ENCODE measurements at regions not wholly inside any gene's neighbourhood (a gene's known extent, or its start where the extent isn't known, plus 50 kb on each side); places are given as distances from the start of the nearest gene placed in this dataset.
A peak's percentile ranks its signal among the peaks of the same experiment; 100 is the strongest.
"Not testable (repeated sequence)": the region's sequence is repeated elsewhere in the genome, so short reads cannot be mapped to it uniquely, and the experiment has no call there.

GRCh38 chr1:157411064-157411463 is 141.3 kb downstream of the FCRL5 start:
- no peak for ATAC-seq
- intact Hi-C loops (cut with DNase I) = no loop called here

GRCh38 chr1:157410457-157410856 is 141.9 kb downstream of the FCRL5 start:
- no peak for DNase-seq
- intact Hi-C loops (cut with DNase I) = no loop called here
- ATAC-seq = no peak

More at GRCh38 chr1:157411064-157411463, 141.3 kb downstream of the FCRL5 start:
- DNase-seq = no peak

GRCh38 chr1:157409927-157410326 is 142.4 kb downstream of the FCRL5 start:
- DNase-seq (no peak), ATAC-seq (no peak)
- intact Hi-C loops (cut with DNase I) = no loop called here

GRCh38 chr1:157407917-157408525 is 144.3 kb downstream of the FCRL5 start:
- intact Hi-C loops (cut with DNase I) = no loop called here
- DNase-seq (no peak), ATAC-seq (no peak)

GRCh38 chr1:157407367-157407766 is 144.9 kb downstream of the FCRL5 start:
- intact Hi-C loops (cut with DNase I) = no loop called here
- DNase-seq (no peak), ATAC-seq (no peak)

GRCh38 chr1:157405662-157406061 is 146.7 kb downstream of the FCRL5 start:
- intact Hi-C loops (cut with DNase I) = no loop called here
- DNase-seq = no peak
- no peak for ATAC-seq

GRCh38 chr1:157404614-157405013 is 147.7 kb downstream of the FCRL5 start:
- DNase-seq = no peak
- ATAC-seq = no peak
- intact Hi-C loops (cut with DNase I) = no loop called here

- ATAC-seq (no peak), DNase-seq (no peak)
- intact Hi-C loops (cut with DNase I) = no loop called here
Measured at GRCh38 chr1:157404063-157404501, 148.2 kb downstream of the FCRL5 start.

GRCh38 chr1:157403608-157404007 is 148.7 kb downstream of the FCRL5 start:
- ATAC-seq (no peak), DNase-seq (no peak)
- intact Hi-C loops (cut with DNase I) = no loop called here

- intact Hi-C loops (cut with DNase I) = no loop called here
- DNase-seq (no peak), ATAC-seq (peak in 1 of 2 donors; percentile 17)
Measured at GRCh38 chr1:157403203-157403602, 149.1 kb downstream of the FCRL5 start.

- DNase-seq (no peak), ATAC-seq (no peak)
- intact Hi-C loops (cut with DNase I) = no loop called here
Measured at GRCh38 chr1:157400766-157401165, 151.5 kb downstream of the FCRL5 start.

- DNase-seq = no peak
- ATAC-seq = peak in 1 of 2 donors; percentile 59
- intact Hi-C loops (cut with DNase I) = no loop called here
Measured at GRCh38 chr1:157399984-157400382, 152.3 kb downstream of the FCRL5 start.

GRCh38 chr1:157399343-157399983 is 152.9 kb downstream of the FCRL5 start:
- ATAC-seq (no peak), DNase-seq (no peak)
- intact Hi-C loops (cut with DNase I) = no loop called here

- ATAC-seq (no peak), DNase-seq (no peak)
- intact Hi-C loops (cut with DNase I) = no loop called here
Measured at GRCh38 chr1:157390651-157391050, 161.7 kb downstream of the FCRL5 start.

- ATAC-seq (no peak), DNase-seq (no peak)
- intact Hi-C loops (cut with DNase I) = no loop called here
Measured at GRCh38 chr1:157388057-157388456, 164.3 kb downstream of the FCRL5 start.

- ATAC-seq (no peak), DNase-seq (no peak)
- intact Hi-C loops (cut with DNase I) = no loop called here
Measured at GRCh38 chr1:157384258-157384657, 168.1 kb downstream of the FCRL5 start.

- intact Hi-C loops (cut with DNase I) = no loop called here
- DNase-seq (no peak), ATAC-seq (no peak)
Measured at GRCh38 chr1:157382351-157382750, 170.0 kb downstream of the FCRL5 start.

GRCh38 chr1:157380523-157380922 is 171.8 kb downstream of the FCRL5 start:
- intact Hi-C loops (cut with DNase I) = no loop called here
- ATAC-seq = no peak
- DNase-seq = no peak

- peak in 1 of 2 donors; percentile 41 for ATAC-seq
- DNase-seq = not testable (repeated sequence)
- intact Hi-C loops (cut with DNase I) = loop anchor here in 1 of 2 donors (10.0 kb wide), 1 partner anchor 108 kb away; no protein-coding TSS in a partner anchor
Measured at GRCh38 chr1:157377280-157377713, 175.0 kb downstream of the FCRL5 start.

GRCh38 chr1:157376681-157377080 is 175.6 kb downstream of the FCRL5 start:
- intact Hi-C loops (cut with DNase I) = loop anchor here in 1 of 2 donors (10.0 kb wide), 1 partner anchor 108 kb away; no protein-coding TSS in a partner anchor
- no peak for ATAC-seq
- DNase-seq = no peak

GRCh38 chr1:157372311-157372710 is 180.0 kb downstream of the FCRL5 start:
- intact Hi-C loops (cut with DNase I) = loop anchor here in 1 of 2 donors (10.0 kb wide), 1 partner anchor 112 kb away; no protein-coding TSS in a partner anchor
- not testable (repeated sequence) for DNase-seq, ATAC-seq
